ENCODE measurements at regions not wholly inside any gene's neighbourhood (a gene's known extent, or its start where the extent isn't known, plus 50 kb on each side); places are given as distances from the start of the nearest gene placed in this dataset.

- RAD21 ChIA-PET (ENCODE audit: unreplicated experiment) = no interaction called here
- H3K79me2 ChIP-seq (ENCODE audit: control insufficient read depth, insufficient read depth, low read length) = no peaks in the 10 kb centered on the region
These were observed 1528.3 kb upstream of the AGA start for GRCh38 chr4:178970433-178971140.

More at GRCh38 chr4:178970433-178971140, 1528.3 kb upstream of the AGA start:
- FAIRE-seq = no peak
- in situ Hi-C loops (cut with MboI) = no loop called here
- H4K20me1 ChIP-seq (ENCODE audit: control insufficient read depth, insufficient read depth) = no peaks in the 10 kb centered on the region
- WGBS (ENCODE audit: insufficient coverage, insufficient replicate concordance, low lambda C conversion rate, missing lambda C conversion rate) = 2% methylated on average over 3 of the region's 3 CpGs
- ChIA-PET CTCF (interaction anchor here (1.7 kb wide), 1 partner anchor 8 kb away, joined by 4 read pairs; no protein-coding TSS in a partner anchor), SMC1A (ENCODE audit: uncharacterized antibody, unreplicated experiment) (interaction anchor here (1.0 kb wide), 1 partner anchor 10 kb away, joined by 3 read pairs; no protein-coding TSS in a partner anchor), POLR2A (no interaction called here)
- H3K9me3 ChIP-seq (replicated peaks; ENCODE audit: control insufficient read depth, insufficient read depth, low read length) = no peaks in the 10 kb centered on the region
- H3K4me2 ChIP-seq (ENCODE audit: control insufficient read depth, insufficient read depth) = no peak overlapping the region
- ATAC-seq = no peak
- TF ChIP-seq NRF1 (conservative IDR thresholded peaks at IDR 0.05; ENCODE audit: low read depth, low read length) = no peak
- TF ChIP-seq FOXM1 (IDR thresholded peaks at IDR 0.05; ENCODE audit: low read depth, low read length) = no peak
- no peak for TF ChIP-seq POLR2AphosphoS2 (IDR thresholded peaks at IDR 0.05; ENCODE audit: low read depth, low read length)
- TF ChIP-seq ATF3 (IDR thresholded peaks at IDR 0.05; ENCODE audit: borderline replicate concordance, extremely low read depth, low read depth, low read length) = no peak
- TF ChIP-seq CEBPB (IDR thresholded peaks at IDR 0.05; ENCODE audit: borderline replicate concordance in 1 of 2, low read depth in 2 of 2, low read length in 2 of 2) = no peak
- TF ChIP-seq CTCF (IDR thresholded peaks at IDR 0.05 in 2 of 3, conservative IDR thresholded peaks at IDR 0.05 in 1 of 3; ENCODE audit: control insufficient read depth in 2 of 3, extremely low read depth in 1 of 3, insufficient read depth in 1 of 3, low read depth in 3 of 3, low read length in 3 of 3) = no peak
- TF ChIP-seq PML (IDR thresholded peaks at IDR 0.05; ENCODE audit: low read length) = no peak
- TF ChIP-seq CHD2 (IDR thresholded peaks at IDR 0.05; ENCODE audit: borderline replicate concordance, low read depth, low read length) = no peak
- TF ChIP-seq KAT2A (conservative IDR thresholded peaks at IDR 0.05; ENCODE audit: control insufficient read depth, low read depth, low read length) = no peak
- no peak for TF ChIP-seq IRF4 (IDR thresholded peaks at IDR 0.05; ENCODE audit: low read depth, low read length)
- no peak for TF ChIP-seq MXI1 (IDR thresholded peaks at IDR 0.05; ENCODE audit: low read depth, low read length)
- no peak for TF ChIP-seq RBBP5 (conservative IDR thresholded peaks at IDR 0.05)
- no peak for TF ChIP-seq CBFB (IDR thresholded peaks at IDR 0.05; ENCODE audit: low read depth)
- no peak for TF ChIP-seq BMI1 (IDR thresholded peaks at IDR 0.05; ENCODE audit: borderline replicate concordance)
- no peak for TF ChIP-seq WRNIP1 (IDR thresholded peaks at IDR 0.05; ENCODE audit: borderline replicate concordance, low read depth, low read length)
- intact Hi-C loops (cut with micrococcal nuclease; ENCODE audit: unreplicated experiment) = loop anchor here (5.0 kb wide), 1 partner anchor 337 kb away; no protein-coding TSS in a partner anchor
- H3K27me3 ChIP-seq (replicated peaks in 1 of 2; ENCODE audit: control insufficient read depth in 2 of 2, insufficient read depth in 2 of 2, low read length in 1 of 2) = no peaks in the 10 kb centered on the region
- no peak overlapping the region for H3K9ac ChIP-seq (ENCODE audit: control insufficient read depth, insufficient read depth, low read length)
- H3K27ac ChIP-seq (ENCODE audit: control insufficient read depth, insufficient read depth) = no peak overlapping the region
- no peak overlapping the region for H2AFZ ChIP-seq (ENCODE audit: control insufficient read depth, low read depth, low read length)
- no peaks in the 10 kb centered on the region for H3K4me1 ChIP-seq (ENCODE audit: control insufficient read depth, insufficient read depth, low read length)
- DNase-seq (ENCODE audit: low read depth, low spot score) = no peak
- no peaks in the 10 kb centered on the region for H3K36me3 ChIP-seq (ENCODE audit: control insufficient read depth in 2 of 2, insufficient read depth in 2 of 2, low read length in 1 of 2)
- no peak overlapping the region for H3K4me3 ChIP-seq
- BruUV-seq (replicated peaks) = no TSS peak

All from GM12878 (cell line).